H1 (cell line): ENCODE measurements at regions not wholly inside any gene's neighbourhood (a gene's known extent, or its start where the extent isn't known, plus 50 kb on each side); places are given as distances from the start of the nearest gene placed in this dataset.

Source experiments
- CEBPB ChIP-seq: IDR thresholded peaks from 2 replicates; pipeline ENCODE4 v1.6.1; 2012; ENCODE audit warnings: low read depth, low read length
- CHD7 ChIP-seq: fragments of 300-600 bp; sonication (generic); IDR thresholded peaks from 2 replicates; pipeline ENCODE4 v1.7.1; 2012; ENCODE audit warnings: low read length, moderate library complexity, mild to moderate bottlenecking, inconsistent platforms; ENCODE audit not compliant: insufficient replicate concordance
- CTCF ChIP-seq, 3 experiments: IDR thresholded peaks; 1 replicate in 2 of 3; 2 replicates in 1 of 3; pipeline versions ENCODE4 v1.5.1 to v1.6.1; 2011; ENCODE audit warnings: low read length in 3 of 3, mild to moderate bottlenecking in 3 of 3, inconsistent platforms in 2 of 3, low read depth in 1 of 3, moderate library complexity in 1 of 3; ENCODE audit not compliant: insufficient read depth in 1 of 3; ENCODE audit errors: control extremely low read depth in 1 of 3
- EGR1 ChIP-seq: IDR thresholded peaks from 2 replicates; pipeline ENCODE4 v1.6.1; 2011; ENCODE audit warnings: low read depth, low read length, borderline replicate concordance
- KDM1A ChIP-seq: fragments of 200-600, 300-600 bp; sonication (generic); IDR thresholded peaks from 2 replicates; pipeline ENCODE4 v1.7.1; 2016; ENCODE audit warnings: mild to moderate bottlenecking, low read length, borderline replicate concordance
- RAD21 ChIP-seq, 2 experiments: IDR thresholded peaks in 1 of 2; conservative IDR thresholded peaks in 1 of 2; 2 replicates each; pipeline ENCODE4 v1.6.1; 2011; ENCODE audit warnings: low read depth in 2 of 2, low read length in 2 of 2, improper control_type of control experiment in 1 of 2, inconsistent platforms in 1 of 2, mild to moderate bottlenecking in 1 of 2, moderate library complexity in 1 of 2
- RNF2 ChIP-seq: fragments of 200-900, 300-1000 bp; sonication (generic); IDR thresholded peaks from 2 replicates; pipeline ENCODE4 v1.7.1; 2016; ENCODE audit warnings: borderline replicate concordance, low read depth, mild to moderate bottlenecking, antibody characterized with exemption, low read length; ENCODE audit not compliant: poor library complexity, severe bottlenecking; ENCODE audit errors: missing control alignments
- TAF1 ChIP-seq: IDR thresholded peaks from 2 replicates; pipeline ENCODE4 v1.6.1; 2011; ENCODE audit warnings: mild to moderate bottlenecking, low read depth, low read length

DNA sequence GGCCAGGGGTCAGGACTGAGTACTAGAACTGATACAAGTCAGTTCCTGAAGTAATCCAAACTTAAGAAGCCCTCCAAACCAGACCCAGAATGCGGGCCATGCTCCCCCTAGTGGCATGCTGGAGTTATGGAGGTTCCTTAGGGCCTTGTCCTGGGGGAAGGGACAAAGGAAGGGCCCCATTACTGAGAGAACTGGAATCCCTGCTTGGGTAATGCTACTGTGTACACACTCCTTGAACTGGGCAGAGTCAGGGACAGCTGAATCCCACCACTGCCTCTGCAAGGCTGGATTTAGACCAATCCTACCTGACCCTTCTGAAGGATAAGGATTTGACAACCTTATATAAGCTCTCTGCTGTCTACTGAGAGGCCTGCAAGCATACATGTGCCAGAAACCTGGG is 97.3 kb upstream of the AKIP1 start (continued):
- no peak for TF ChIP-seq CHD7
- TF ChIP-seq RAD21 (IDR thresholded peaks at IDR 0.05 in 1 of 2, conservative IDR thresholded peaks at IDR 0.05 in 1 of 2; ENCODE audit: low read depth in 2 of 2, low read length in 2 of 2), result peak; percentile 87 to 93
- no peak for TF ChIP-seq EGR1
- TF ChIP-seq CTCF (IDR thresholded peaks at IDR 0.05; ENCODE audit: control extremely low read depth in 1 of 3, insufficient read depth in 1 of 3, low read depth in 1 of 3, low read length in 3 of 3), result peak; percentile 83 to 95 (median 90)
- no peak for TF ChIP-seq CEBPB
- no peak for TF ChIP-seq TAF1
- TF ChIP-seq KDM1A, result no peak
- no peak for TF ChIP-seq RNF2
